DMS53 treated with DMSO at 0.1 percent for 48 hours (cell line): ENCODE measurements at regions not wholly inside any gene's neighbourhood (a gene's known extent, or its start where the extent isn't known, plus 50 kb on each side); places are given as distances from the start of the nearest gene placed in this dataset.

Experiments used
- DNase-seq: peaks from one replicate; lab custom pipeline; 2025; ENCODE audit not compliant: unreplicated experiment; lab: John Stamatoyannopoulos, UW

DNA sequence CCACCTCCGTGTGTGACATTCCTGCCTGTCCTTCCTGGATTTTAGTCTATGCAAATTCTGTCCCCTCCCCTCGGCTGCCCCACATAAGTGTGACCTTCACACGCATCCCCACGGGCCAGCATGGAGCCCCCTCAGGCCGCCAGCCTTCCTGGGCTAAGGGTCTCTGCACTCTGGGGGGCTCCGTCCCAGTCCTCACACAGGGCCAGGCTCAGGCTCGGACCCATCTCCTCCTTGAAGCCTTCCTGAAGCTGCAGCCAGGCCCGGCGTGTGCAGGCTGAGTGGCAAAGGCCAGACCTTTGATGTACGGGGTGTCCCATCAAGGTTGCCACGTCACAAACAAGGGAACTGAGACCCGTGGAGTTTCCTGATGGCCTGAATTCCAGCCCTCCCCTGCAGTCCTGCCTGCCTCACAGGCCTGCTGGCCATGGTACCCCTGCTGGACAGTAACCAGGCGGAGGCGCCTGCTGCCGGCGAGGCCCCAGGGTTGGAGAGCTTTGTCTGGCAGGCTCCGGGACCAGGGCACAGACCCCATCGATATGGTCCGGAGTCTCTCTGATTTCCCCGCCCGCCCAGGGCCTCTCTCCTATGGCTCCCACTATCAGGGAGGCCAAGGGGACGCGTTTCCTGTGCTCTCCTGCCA, 791.7 kb downstream of the BRD1 start:
- DNase-seq = no peak

DNA sequence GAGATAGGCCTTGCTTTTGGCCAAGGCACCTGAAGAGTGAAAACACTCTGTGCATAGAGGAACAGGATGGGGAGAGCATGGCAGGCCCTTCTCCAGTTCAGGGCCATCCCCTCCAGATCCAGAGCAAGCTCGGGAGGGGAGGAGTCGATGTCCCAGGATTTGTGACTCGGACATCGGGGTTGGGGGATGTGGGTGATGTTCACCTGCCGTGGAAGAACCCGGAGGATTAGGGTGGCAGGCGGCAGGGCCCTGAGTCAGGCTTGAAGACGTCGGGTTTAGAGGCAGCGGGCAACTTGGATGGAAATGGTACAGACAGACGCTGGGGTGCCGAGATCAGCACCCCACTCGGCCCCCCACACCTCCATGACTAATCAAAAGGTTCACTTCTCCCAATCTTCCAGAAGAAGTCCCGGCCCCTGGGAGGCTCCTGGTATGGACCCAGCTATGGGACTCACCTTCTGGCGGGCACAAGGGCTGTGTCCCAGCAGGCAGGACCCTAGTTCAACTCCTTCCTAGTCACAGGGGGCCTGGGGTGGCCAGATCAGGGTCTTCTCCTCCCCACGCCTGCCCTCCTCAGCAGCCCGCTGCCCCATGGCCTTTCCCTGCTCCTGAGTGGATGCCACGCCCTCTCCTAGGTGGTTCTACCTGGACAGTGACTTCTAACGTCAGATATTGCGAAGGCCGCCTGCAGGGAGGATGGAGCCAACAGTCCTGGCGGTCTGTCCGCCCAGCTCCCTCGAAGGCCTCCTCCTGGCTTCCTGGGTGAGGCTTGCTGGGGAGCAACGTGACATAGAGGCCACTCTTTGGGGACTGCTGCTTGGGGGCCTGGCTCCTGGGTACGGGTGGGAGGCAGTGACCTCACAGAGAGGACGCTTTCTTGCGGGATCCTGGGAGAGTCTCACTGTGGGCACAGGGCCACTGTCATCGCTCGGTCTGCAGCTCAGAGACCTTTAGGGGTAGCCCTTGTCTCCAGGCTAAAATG, 792.5 kb downstream of the BRD1 start:
- DNase-seq = no peak

DNA sequence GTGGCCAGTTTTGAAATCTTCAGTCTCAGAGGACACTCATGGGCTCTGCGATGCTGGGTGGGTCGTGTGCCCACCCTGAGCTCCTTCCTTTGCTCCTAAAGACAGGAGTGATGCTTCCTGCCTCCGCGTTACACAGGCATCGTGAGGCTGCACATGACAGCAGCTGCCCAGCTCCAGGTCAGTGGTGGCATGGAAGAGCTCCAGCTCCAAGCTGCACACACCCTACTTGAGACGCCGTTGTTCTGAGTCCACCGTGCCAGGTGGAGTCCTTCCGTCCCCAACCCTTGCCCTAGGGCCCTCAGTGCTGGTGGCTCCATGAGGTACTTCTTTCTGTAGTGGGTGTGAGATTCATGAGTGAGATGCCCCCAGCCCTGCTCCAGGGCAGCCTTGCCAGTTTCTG, 794.1 kb downstream of the BRD1 start:
- no peak for DNase-seq

DNA sequence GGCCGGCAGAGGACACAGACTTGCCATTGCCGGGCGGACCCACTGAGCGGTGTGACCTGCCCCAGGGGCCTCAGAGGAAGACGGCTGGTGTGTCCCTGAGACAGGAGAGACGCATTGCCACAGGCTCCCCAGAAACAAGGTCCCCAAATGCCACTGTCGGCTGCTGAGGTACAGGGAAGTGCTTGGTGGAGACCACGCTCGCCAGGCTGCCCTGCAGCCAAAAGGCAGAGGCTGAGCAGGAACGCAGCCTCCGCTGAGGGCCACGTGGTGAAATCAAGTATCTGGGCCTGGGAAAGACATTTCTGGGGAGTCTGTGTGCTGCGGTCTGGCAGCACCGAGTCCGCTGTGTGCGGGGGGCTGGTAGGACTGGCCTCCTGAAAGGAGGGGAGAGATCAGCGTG, 794.9 kb downstream of the BRD1 start:
- no peak for DNase-seq

DNA sequence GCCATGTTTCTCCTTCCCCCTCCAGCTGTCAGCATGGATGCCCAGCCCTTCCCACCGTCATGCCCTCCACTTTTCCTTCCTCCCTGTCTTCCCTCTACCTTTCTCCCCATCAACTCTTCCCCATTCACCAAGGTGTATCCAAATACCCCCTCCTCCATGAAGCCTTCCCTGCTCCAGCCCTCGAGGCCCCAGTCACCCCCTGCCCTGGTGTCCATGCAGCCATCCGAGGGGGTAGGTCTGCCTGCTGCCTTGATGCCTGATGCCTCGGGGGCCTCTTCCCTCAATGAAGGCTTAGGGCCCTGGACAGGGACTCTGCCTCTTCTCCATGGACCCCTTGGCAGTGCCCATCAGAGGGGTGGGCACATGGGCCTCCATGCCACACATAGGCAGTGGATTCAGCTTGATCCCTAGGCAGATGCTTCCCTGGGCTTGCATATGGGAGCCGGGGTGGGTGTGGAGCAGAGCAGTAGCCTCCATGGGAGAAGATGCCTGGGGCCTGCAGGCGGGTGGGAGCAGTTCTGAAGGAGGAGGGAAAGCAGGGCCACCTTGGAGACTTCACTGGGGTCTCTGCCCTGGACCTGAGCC, 795.8 kb downstream of the BRD1 start:
- no peak for DNase-seq

DNA sequence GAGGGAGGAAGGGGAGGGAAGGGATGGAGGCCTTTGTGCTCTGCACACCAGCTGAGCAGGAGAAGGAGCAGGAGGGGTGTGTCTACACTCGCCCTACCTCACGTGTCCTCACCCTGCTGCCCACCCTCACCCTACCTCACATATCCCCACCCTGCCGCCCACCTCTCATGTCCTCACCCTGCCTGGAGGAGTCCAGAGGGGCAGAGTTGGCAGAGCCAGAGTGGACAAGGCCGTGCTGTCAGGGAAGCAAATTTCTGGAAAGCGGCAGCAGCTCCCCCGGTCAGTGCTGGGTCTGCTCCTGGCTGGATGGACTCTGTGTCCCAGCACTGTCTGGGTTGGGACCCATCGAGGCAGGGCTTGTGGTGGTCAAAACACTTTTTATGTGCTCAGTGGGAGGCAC, 799.6 kb downstream of the BRD1 start:
- no peak for DNase-seq

DNA sequence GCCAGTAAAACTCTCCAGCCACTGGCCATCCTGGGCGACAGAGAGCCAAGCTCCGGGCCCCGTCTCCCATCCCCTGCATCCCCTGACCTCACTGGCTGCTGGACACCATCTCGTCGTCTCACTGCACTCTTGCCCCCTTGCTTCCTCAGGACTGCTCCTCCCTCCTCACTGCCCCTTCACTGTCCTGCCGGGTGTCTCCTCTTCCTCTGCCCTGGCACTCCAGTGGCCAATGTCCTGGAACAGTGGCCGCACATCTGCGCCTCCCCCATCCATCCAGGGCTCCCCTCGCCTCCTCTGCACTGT, 800.4 kb downstream of the BRD1 start:
- DNase-seq = no peak

DNA sequence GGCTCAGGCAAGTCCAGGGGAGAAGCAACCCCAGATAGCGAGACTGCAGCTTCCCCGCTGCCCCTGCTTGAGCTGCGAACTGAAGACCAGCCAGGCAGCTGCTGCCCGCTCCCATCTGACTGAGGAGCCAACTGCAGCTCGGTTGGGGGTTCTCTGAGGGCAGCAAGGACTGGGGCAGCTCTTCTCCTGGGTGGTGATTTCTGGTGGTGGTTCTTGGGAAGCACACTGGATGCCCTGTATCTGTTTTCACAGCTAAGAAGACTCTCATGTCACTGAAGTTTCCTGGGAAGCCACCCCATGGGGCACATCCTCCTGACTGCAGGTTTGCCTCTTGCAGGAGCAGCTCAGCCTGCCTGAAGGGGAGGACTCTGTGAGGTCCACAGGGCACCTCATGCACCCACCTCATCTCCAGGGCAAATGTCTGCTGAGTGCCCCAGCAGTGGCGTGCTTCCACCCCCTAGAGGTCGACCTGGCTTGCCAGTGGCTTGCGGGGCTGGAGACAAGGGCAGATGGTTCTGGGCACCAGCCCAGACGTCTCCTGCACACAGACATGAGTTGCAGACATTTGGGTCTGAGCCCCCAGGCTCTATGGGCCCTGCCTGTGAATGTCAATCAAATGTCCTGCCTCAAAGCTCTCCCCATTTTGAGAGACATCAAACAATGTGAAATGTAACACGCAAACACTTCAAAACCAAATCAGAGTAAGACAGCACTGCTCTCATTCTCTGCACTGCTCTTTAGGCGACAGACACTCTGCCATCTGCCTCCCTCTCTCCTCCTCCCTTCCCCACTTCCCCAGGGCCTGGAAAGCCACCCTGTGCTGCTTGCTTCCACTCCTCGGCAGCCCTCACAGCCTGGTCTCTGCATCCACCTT, 800.9 kb downstream of the BRD1 start:
- DNase-seq = no peak

DNA sequence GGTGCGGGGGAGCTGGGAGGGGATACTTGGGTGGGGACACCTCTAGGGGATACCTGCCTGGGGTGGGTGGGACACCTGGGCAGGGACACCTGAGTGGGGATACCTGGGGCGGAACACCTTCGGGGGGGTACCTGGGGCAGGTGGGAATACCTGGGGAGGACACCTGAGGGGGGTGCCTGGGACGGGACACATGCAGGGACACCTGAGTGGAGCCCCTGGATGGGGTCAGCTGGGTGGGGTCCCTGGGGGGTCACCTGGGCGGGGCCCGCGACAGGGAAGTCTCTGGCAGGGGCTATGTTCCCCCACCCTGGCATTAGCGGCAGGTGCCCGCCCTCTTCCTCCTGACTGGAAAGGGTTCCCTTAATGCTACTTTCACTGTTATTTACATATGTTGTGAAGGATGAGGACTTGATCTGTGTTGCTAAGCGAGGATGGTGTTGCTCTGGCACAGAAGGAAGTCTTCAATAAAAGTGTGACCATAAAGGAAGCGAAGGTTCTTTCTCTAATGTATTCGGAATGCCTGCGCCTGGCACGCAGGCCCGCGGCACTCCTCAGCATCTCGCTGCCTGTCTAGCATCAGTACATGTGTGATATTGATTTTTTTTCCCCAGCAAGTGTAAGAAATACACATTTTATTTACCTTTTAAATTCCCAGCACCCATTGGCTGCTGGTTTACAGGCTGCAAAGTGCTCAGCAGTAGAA, 801.7 kb downstream of the BRD1 start:
- DNase-seq = no peak

DNA sequence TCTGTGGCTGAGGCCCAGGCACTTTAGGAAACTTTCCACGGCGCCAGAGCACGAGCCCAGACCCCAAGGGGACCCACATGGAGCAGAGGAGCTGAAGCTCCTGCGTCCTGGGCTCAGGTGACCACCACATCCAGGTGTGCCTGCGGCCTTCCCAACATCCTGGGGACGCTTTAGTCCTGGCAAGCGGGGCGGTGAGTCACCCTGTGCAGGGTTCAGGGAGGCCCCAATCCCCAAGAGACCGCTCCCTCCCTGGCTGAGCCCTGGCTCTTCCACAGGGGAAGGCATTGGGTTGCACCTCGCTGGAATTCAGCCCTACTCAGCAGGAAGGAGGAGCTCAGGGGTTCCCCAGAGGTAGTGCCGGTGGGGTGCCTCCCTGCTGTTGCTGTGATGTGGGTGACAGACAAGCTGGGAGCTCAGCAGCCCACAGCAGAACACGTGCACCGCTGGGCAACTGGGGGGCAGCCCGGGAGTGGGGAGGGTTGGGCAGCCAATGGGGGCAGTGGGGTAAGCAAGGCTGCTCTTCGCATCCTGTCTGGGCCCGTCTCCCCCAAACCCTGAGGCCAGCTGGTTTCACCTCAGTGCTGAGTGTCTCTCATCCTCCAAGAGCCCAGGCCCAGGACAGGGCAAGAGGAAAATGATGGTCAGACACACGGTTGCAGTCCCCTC, 802.8 kb downstream of the BRD1 start:
- DNase-seq = no peak

DNA sequence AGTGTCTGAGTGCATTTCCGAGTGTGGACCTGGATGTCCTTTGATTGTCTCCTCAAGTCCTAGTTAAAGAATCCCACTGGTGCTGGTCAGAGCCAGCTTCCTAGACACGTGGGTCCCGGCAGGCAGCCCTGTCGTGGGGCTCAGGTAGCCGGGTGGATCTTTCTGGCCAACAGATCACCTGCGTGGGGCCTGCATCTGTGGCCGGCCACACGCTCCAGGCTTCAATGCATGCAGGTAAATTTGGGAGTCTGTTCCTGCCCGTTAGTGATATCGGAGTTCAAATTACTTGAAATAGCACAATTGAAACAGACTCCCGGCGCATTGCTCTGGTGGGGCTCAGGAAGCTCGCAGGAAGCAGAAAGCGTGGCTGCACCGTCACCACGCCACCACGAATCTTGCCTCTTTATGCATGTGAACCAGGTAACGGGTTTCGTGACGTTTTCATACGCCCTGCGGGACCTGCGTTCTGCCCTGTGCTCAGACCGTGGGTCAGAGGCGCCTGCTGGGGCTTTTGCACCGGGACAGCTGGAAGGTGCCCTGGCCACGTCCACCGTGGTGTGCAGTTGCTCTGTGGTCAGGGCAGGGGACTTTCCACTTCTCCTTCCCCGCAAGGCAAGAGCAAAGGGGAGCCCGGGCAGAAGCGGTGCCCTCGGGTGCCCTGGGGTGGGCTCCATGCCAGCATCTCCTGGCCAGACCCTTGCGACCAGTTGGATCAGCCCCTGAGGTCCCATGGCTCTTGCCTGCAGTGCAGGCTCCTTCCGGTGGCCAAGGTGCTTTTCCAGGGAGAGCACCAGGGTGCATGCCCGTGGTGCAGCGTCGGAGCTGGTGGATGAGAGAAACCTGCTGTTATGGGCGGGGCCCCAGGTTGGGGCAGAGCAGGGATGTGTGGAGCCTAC, 803.5 kb downstream of the BRD1 start:
- no peak for DNase-seq

DNA sequence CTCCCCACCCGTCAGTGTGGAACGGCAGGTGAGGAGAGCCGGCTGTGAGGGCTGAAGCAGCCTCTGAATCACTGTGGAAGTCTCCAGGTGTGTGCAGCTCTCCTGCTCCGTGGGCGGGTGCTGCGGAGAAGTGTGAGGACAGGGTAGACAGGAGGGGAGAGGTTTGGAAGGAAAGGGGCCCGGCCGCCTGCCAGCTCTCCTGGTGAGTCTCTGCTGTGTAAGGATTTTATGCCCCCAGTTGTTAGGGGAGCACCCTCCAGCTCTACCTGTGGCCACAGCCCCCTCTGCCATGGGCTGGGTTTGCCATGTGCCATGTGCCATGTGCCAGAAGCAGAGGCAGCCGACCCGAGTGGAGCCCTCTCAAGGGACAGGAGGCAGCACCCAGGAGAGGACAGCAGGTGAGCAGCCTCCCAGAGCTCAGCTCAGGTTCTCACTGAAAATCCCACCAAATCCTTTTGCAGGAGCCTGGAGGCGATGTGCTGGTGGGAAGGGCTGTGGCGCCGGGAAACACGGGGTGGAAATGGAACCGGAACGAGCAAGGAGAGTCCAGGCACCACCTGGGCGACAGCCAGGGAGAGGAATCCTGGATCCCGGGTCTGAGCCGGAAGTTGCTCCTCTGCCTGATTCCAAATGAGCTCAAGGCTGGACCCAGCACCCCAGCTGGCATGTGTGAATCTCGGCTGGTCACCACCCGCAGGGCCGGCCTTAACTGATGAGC, 804.4 kb downstream of the BRD1 start:
- DNase-seq = no peak

DNA sequence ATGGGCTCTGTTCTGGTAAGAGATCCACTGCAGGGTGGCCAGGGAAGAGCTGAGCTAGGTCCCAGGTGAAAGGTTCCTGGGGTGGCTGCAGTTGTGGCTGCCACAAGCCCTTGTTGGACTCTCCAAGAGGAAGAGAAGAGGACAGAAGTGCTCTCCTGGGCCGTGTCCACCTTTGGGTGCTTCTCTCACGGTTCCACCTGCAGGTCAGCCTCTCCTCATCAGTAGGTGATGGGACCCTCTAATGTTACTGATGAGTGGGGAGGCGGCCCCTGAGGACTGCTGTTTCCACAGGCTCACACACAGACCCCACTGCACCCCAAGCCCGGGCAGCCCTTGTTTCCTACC, 804.9 kb downstream of the BRD1 start:
- no peak for DNase-seq

DNA sequence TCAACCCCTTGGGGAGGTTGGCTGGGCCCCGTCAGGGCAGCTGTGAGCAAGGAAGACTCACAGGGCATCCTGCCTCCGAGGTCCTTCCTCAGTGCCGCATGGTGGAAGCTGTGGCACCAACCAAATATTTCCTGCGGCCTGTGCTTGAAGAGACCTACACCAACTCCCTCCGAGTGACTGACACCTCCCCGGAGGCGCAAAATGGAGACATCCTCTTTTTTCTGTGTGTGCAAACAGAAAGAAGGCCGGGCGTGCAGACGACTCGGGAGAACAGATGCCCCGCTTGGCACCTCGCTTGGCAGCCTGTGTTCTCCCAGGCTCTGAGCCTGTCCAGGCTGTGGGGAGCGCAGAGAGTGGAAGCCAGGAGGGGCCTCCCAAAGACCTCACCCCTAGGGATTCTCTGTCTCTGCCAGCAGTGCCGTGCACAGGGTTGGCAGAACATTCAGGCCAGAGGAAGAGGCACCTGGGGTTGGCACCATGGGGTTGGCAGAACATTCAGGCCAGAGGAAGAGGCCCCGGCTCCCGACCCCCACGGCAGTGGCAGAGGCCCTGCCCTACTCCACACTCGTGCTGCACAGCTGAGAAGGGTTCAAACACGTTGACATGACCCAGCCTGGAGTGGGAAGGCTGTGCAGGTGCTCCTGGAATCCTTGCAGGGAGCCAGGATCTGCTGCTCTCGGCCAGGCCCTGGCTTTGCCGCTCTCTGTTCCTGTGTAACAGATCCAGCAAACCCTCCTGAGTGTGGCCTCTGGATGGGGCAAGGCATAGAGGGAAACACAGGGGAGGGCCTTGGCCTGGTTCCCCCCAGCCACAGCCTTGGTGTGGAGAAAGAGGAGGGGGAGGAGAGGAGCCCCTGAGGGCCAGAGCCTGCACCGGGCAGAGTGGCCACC, 805.5 kb downstream of the BRD1 start:
- no peak for DNase-seq

DNA sequence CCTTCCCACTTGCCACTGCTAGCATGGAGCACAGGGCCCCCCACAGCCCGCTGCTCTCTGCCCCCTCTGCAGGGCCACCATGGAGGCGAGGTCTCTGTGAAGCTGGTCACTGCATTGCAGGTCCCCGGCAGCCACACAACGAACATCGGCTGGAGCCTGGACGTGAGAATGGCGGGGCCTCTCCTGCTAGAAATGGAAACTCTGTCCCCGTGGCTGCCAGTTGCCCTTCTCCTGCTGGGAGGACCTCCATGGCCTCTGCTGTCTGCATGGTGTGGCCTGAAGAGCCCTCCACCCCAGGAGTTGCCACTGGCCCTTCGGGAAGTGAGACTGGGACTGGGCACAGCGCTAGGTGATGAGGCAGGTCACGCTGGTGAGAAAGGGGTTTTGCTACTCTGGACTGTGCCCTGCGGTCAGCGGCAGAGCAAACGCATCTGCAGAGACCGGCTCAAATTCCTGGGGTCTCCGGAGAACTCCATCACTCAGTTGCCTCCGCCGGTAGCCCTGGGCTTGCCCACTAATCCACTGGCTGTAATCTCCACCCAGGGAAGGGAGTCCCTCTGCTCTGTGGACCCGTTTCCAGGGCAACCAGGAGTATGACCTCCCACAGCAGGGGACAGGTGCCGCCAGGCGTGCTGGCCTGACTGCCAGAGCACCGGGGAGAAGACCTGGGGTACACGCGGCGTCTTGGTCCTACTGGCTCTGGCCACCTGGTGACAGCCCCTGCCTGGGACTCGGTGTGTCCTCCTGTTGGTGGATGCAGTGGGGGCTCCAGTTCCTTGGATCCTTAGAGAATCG, 806.3 kb downstream of the BRD1 start:
- no peak for DNase-seq

DNA sequence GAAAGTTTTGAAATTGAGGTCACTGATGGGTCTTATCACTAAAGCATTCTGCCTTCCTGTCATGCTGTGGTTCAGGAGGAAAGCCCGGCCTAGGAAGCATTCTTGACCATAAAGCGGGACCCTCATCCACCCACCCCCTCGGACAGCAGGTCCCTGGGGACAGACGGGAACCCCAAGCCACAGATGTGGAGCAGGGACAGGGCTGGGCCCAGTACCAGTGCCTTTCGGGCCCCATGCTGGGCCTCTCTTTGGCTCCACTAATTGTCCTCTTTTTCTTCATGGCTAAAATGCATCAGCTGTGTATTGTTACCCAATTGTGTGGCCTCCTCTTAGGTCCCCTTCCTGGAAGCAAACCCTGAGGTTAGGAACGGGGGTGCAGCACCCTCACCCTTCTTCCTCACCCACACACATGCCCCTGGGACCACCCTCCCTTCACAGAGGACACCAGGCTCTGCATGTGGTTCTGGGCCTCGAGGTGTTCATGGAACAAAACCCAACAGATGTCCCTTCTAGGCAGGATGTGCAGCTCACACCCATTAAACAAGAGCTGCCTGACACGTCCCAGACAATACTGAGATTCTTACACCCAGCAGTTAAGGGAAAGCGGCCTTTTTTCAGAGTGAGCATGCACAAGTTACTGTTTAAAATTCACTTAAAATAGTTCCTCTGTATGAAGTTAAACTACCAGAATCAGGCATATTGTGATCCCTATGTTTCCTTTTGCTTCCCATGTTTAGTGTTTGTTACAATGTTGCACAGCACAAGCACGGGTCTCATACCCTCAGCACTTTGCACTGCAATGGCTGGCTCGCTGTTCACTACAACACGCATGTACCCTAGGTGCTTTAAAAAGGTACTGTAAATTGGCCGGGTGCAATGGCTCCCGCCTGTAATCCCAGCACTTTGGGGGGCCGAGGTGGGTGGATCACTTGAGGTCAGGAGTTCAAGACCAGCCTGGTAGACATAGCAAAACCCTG, 807.6 kb downstream of the BRD1 start:
- DNase-seq = no peak
